HEK293T (cell line): ENCODE measurements at regions not wholly inside any gene's neighbourhood (a gene's known extent, or its start where the extent isn't known, plus 50 kb on each side); places are given as distances from the start of the nearest gene placed in this dataset.

Experiments
- BHLHE40 ChIP-seq: fragments of 450-650 bp; IDR thresholded peaks from 2 replicates; pipeline ENCODE4 v1.6.1; 2016; ENCODE audit warnings: mild to moderate bottlenecking, moderate library complexity, borderline replicate concordance
- ELF4 ChIP-seq: fragments of 450-650 bp; IDR thresholded peaks from 2 replicates; pipeline ENCODE4 v1.6.1; 2017; ENCODE audit warnings: antibody characterized with exemption
- FOXK2 ChIP-seq: fragments of 450-650 bp; IDR thresholded peaks from 2 replicates; pipeline ENCODE4 v1.6.1; 2016; ENCODE audit warnings: mild to moderate bottlenecking
- FOXM1 ChIP-seq: fragments of 450-650 bp; IDR thresholded peaks from 2 replicates; pipeline ENCODE4 v1.6.1; 2017; ENCODE audit warnings: mild to moderate bottlenecking, borderline replicate concordance
- HDGF ChIP-seq: fragments of 450-650 bp; IDR thresholded peaks from 2 replicates; pipeline ENCODE4 v1.6.1; 2017; ENCODE audit warnings: antibody characterized with exemption, borderline replicate concordance
- L3MBTL2 ChIP-seq: fragments of 450-650 bp; conservative IDR thresholded peaks from 2 replicates; pipeline ENCODE4 v1.6.1; 2016; ENCODE audit warnings: mild to moderate bottlenecking
- SP1 ChIP-seq: fragments of 450-650 bp; IDR thresholded peaks from 2 replicates; pipeline ENCODE4 v1.6.1; 2017
- SUZ12 ChIP-seq: fragments of 450-650 bp; IDR thresholded peaks from 2 replicates; pipeline ENCODE4 v1.6.1; 2016; ENCODE audit warnings: mild to moderate bottlenecking
- TARDBP ChIP-seq: fragments of 450-650 bp; IDR thresholded peaks from 2 replicates; pipeline ENCODE4 v1.6.1; 2016
- TF ChIP-seq, protein P1 (sequence below): fragments of 450-650 bp; IDR thresholded peaks from 2 replicates; pipeline ENCODE4 v1.6.1; 2016

DNA sequence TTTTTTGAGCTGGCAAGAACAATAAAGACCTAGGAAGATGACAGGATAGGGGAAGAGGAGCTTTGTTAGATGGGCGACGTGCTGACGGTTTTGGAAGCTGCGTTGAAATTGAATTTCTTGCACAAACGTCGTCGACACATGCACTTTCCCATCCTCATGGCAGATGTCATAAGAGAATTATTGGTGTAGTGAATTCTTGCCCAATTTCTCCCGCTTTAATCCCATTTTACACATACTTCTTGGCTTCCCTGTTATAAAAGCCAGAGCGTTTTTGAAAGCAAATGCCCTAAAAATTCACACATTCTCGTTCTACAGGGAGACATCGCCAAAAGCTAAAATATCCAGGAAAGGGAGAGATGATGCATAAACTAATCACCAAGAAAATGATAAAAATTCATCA lies 109.8 kb upstream of the DAP start:
- TF ChIP-seq SP1 (no peak), SUZ12 (no peak), FOXM1 (no peak), L3MBTL2 (no peak), FOXK2 (no peak), BHLHE40 (no peak), ELF4 (no peak), HDGF (no peak), TARDBP (no peak)
- TF ChIP-seq, protein P1, sequence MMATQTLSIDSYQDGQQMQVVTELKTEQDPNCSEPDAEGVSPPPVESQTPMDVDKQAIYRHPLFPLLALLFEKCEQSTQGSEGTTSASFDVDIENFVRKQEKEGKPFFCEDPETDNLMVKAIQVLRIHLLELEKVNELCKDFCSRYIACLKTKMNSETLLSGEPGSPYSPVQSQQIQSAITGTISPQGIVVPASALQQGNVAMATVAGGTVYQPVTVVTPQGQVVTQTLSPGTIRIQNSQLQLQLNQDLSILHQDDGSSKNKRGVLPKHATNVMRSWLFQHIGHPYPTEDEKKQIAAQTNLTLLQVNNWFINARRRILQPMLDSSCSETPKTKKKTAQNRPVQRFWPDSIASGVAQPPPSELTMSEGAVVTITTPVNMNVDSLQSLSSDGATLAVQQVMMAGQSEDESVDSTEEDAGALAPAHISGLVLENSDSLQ = no peak
